WTC11 (cell line): ENCODE measurements at regions not wholly inside any gene's neighbourhood (a gene's known extent, or its start where the extent isn't known, plus 50 kb on each side); places are given as distances from the start of the nearest gene placed in this dataset.

Source experiments
- ATAC-seq: fragments of 200-7000 bp; cut with Tn5 transposase; 2 replicates; pipeline ENCODE4 v1.10.0; 2021; ENCODE audit warnings: mild to moderate bottlenecking, moderate library complexity
- CTCF ChIA-PET: fragments of 300-600 bp; sonication (Branson Sonifier 250); formaldehyde crosslinking; loops from one replicate; lab custom pipeline; 2021; ENCODE audit warnings: antibody characterized with exemption; lab: Charles Lee
- POLR2A ChIA-PET: fragments of 350-600 bp; sonication (Branson Sonifier 250); formaldehyde crosslinking; loops from one replicate; lab custom pipeline; 2021; ENCODE audit warnings: antibody characterized with exemption; lab: Charles Lee
- DNase-seq: peaks from one replicate; pipeline ENCODE4 v3.0.0; 2021; ENCODE audit warnings: low spot score
- H3K27ac Mint-ChIP-seq: 2 replicates; pipeline ENCODE4 v1.8.0; 2021; ENCODE audit warnings: mixed read lengths
- H3K27me3 Mint-ChIP-seq: 2 replicates; pipeline ENCODE4 v1.8.0; 2021; ENCODE audit warnings: low read depth, mild to moderate bottlenecking, moderate library complexity, mixed read lengths
- H3K36me3 Mint-ChIP-seq: 2 replicates; pipeline ENCODE4 v1.8.0; 2021; ENCODE audit warnings: mixed read lengths
- H3K4me1 Mint-ChIP-seq: 2 replicates; pipeline ENCODE4 v1.8.0; 2022; ENCODE audit warnings: mixed read lengths
- H3K4me3 Mint-ChIP-seq: 2 replicates; pipeline ENCODE4 v1.8.0; 2021; ENCODE audit warnings: mild to moderate bottlenecking, moderate library complexity, mixed read lengths
- H3K9me3 Mint-ChIP-seq: 2 replicates; pipeline ENCODE4 v1.8.0; 2021; ENCODE audit warnings: mixed read lengths
- AFF4 ChIP-seq: sonication (generic); formaldehyde crosslinking; IDR thresholded peaks from 2 replicates; pipeline ENCODE4 v1.8.1; 2023; ENCODE audit warnings: mild to moderate bottlenecking, missing genetic modification reagents, borderline replicate concordance
- CTCF ChIP-seq: fragments of 200-600 bp; IDR thresholded peaks from 2 replicates; pipeline ENCODE4 v1.8.0; 2022; ENCODE audit warnings: antibody characterized with exemption
- ETV6 ChIP-seq: sonication (generic); formaldehyde crosslinking; IDR thresholded peaks from 2 replicates; pipeline ENCODE4 v1.8.1; 2022; ENCODE audit warnings: mild to moderate bottlenecking, missing genetic modification reagents
- FOXP1 ChIP-seq: sonication (generic); formaldehyde crosslinking; IDR thresholded peaks from 2 replicates; pipeline ENCODE4 v1.8.0; 2022; ENCODE audit warnings: missing genetic modification reagents, mild to moderate bottlenecking, moderate library complexity, borderline replicate concordance
- FOXP4 ChIP-seq: sonication (generic); formaldehyde crosslinking; IDR thresholded peaks from 2 replicates; pipeline ENCODE4 v1.8.0; 2022; ENCODE audit warnings: mild to moderate bottlenecking, missing genetic modification reagents
- HMGXB4 ChIP-seq: sonication (generic); formaldehyde crosslinking; IDR thresholded peaks from 2 replicates; pipeline ENCODE4 v1.8.1; 2023; ENCODE audit warnings: mild to moderate bottlenecking, moderate library complexity, missing genetic modification reagents
- IRF1 ChIP-seq: sonication (generic); formaldehyde crosslinking; IDR thresholded peaks from 2 replicates; pipeline ENCODE4 v1.8.0; 2023; ENCODE audit warnings: missing genetic modification reagents
- JAZF1 ChIP-seq: fragments of 250-450 bp; sonication (Bioruptor Pico); IDR thresholded peaks from 2 replicates; pipeline ENCODE4 v1.9.0; 2021; ENCODE audit warnings: moderate library complexity, mild to moderate bottlenecking, inconsistent platforms
- KAT7 ChIP-seq: sonication (generic); formaldehyde crosslinking; IDR thresholded peaks from 2 replicates; pipeline ENCODE4 v1.8.1; 2023; ENCODE audit warnings: missing genetic modification reagents, mild to moderate bottlenecking, borderline replicate concordance
- MYBL2 ChIP-seq: sonication (generic); formaldehyde crosslinking; IDR thresholded peaks from 2 replicates; pipeline ENCODE4 v1.8.1; 2023; ENCODE audit warnings: mild to moderate bottlenecking, moderate library complexity, missing genetic modification reagents
- NFE2L1 ChIP-seq: sonication (generic); formaldehyde crosslinking; IDR thresholded peaks from 2 replicates; pipeline ENCODE4 v1.8.1; 2023; ENCODE audit warnings: missing genetic modification reagents
- OVOL2 ChIP-seq: fragments of 250-450 bp; sonication (Bioruptor Pico); IDR thresholded peaks from 2 replicates; pipeline ENCODE4 v1.9.0; 2021; ENCODE audit warnings: mild to moderate bottlenecking, borderline replicate concordance
- RORB ChIP-seq: fragments of 250-450 bp; sonication (Bioruptor Pico); IDR thresholded peaks from 2 replicates; pipeline ENCODE4 v1.9.0; 2021; ENCODE audit warnings: mild to moderate bottlenecking
- TEAD1 ChIP-seq: sonication (generic); formaldehyde crosslinking; IDR thresholded peaks from 2 replicates; pipeline ENCODE4 v1.8.0; 2022; ENCODE audit warnings: mild to moderate bottlenecking, missing genetic modification reagents
- USF2 ChIP-seq: sonication (generic); formaldehyde crosslinking; IDR thresholded peaks from 2 replicates; pipeline ENCODE4 v1.8.1; 2023; ENCODE audit warnings: mild to moderate bottlenecking, missing genetic modification reagents, moderate library complexity
- ZNF138 ChIP-seq: sonication (generic); formaldehyde crosslinking; conservative IDR thresholded peaks from 2 replicates; pipeline ENCODE4 v1.8.1; 2022; ENCODE audit warnings: mild to moderate bottlenecking, moderate library complexity, missing genetic modification reagents
- ZNF423 ChIP-seq: fragments of 250-450 bp; sonication (Bioruptor Pico); IDR thresholded peaks from 2 replicates; pipeline ENCODE4 v2.1.2; 2022; ENCODE audit warnings: mild to moderate bottlenecking, moderate library complexity
- ZNF512 ChIP-seq: sonication (generic); formaldehyde crosslinking; IDR thresholded peaks from 2 replicates; pipeline ENCODE4 v1.8.1; 2022; ENCODE audit warnings: missing genetic modification reagents, borderline replicate concordance
- ZNF532 ChIP-seq: fragments of 250-450 bp; sonication (Bioruptor Pico); IDR thresholded peaks from 2 replicates; pipeline ENCODE4 v1.9.0; 2021; ENCODE audit warnings: mild to moderate bottlenecking, borderline replicate concordance

- DNase-seq, result no peak
- Mint-ChIP-seq H3K4me3 (no peak overlapping the region), H3K9me3 (no peaks in the 10 kb centered on the region)
- POLR2A ChIA-PET, result no interaction called here
- TF ChIP-seq ZNF532 (CRISPR knock-in tag) (no peak), USF2 (CRISPR knock-in tag) (no peak), RORB (CRISPR knock-in tag) (no peak), CTCF (no peak), FOXP4 (no peak), ZNF138 (CRISPR knock-in tag) (no peak), TEAD1 (no peak), IRF1 (CRISPR knock-in tag) (no peak), MYBL2 (CRISPR knock-in tag) (no peak), NFE2L1 (no peak), ZNF423 (CRISPR knock-in tag) (no peak), AFF4 (CRISPR knock-in tag) (no peak), KAT7 (CRISPR knock-in tag) (no peak), ZNF512 (CRISPR knock-in tag) (no peak), OVOL2 (CRISPR knock-in tag) (no peak), JAZF1 (CRISPR knock-in tag) (no peak), ETV6 (CRISPR knock-in tag) (no peak), HMGXB4 (CRISPR knock-in tag) (no peak), FOXP1 (CRISPR knock-in tag) (no peak)
- TF ChIP-seq, all 79 proteins: peak for 0
- Mint-ChIP-seq H3K4me1 (peaks cover 12% of the 10 kb centered on the region), H3K27me3 (no peaks in the 10 kb centered on the region), H3K27ac (no peak overlapping the region), H3K36me3 (no peaks in the 10 kb centered on the region)
- no peak for ATAC-seq
- CTCF ChIA-PET, result interaction anchor here (1.0 to 1.7 kb wide), 2 partner anchors 27 to 28 kb away, joined by 4 to 5 read pairs; no protein-coding TSS in a partner anchor
Measured at GRCh38 chr1:182170891-182171461, 109.5 kb upstream of the ZNF648 start.
